PFSK-1 (cell line): ENCODE measurements at regions not wholly inside any gene's neighbourhood (a gene's known extent, or its start where the extent isn't known, plus 50 kb on each side); places are given as distances from the start of the nearest gene placed in this dataset.

Experiments used
- POLR2AphosphoS5 ChIP-seq: IDR thresholded peaks from 2 replicates; pipeline ENCODE4 v1.6.1; 2012; ENCODE audit warnings: low read depth, mild to moderate bottlenecking, control low read depth, low read length, moderate library complexity
- TAF1 ChIP-seq: IDR thresholded peaks from 2 replicates; pipeline ENCODE4 v1.6.1; 2012; ENCODE audit warnings: low read length, control low read depth, borderline replicate concordance; ENCODE audit not compliant: insufficient read depth

DNA sequence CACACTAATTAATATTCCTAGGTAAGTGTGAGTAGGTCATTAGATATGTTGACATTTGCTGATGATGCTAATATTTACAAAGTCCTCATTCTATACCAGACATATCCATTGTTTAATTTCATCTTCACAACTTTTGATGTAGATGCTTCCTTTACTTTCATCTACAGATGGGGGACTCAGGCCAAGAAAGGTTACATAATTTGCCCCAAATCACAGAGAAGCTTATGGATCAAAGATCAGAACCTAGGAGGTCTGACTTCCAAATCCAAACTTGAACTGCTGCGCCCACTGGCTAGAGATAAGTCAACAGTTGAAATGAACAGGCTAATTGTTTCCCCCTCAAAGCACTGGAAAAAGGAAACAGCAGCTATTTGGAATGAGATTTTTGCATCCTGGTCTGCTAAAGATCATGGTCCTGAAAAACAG, 95.6 kb upstream of the TMEM178A start:
- no peak for TF ChIP-seq TAF1
- TF ChIP-seq POLR2AphosphoS5: no peak
